ENCODE measurements at regions not wholly inside any gene's neighbourhood (a gene's known extent, or its start where the extent isn't known, plus 50 kb on each side); places are given as distances from the start of the nearest gene placed in this dataset.

- TF ChIP-seq CTCF (IDR thresholded peaks at IDR 0.05; ENCODE audit: extremely low read depth, missing control alignments) = no peak
- no peak for DNase-seq (ENCODE audit: low spot score)
These were observed 105.2 kb upstream of the PALMD start for GRCh38 chr1:99540744-99541143.

- no peak for DNase-seq (ENCODE audit: low spot score)
- no peak for TF ChIP-seq CTCF (IDR thresholded peaks at IDR 0.05; ENCODE audit: extremely low read depth, missing control alignments)
These were observed 101.6 kb upstream of the PALMD start for GRCh38 chr1:99544328-99544727.

GRCh38 chr1:99546432-99547416 is 99.2 kb upstream of the PALMD start:
- TF ChIP-seq CTCF (IDR thresholded peaks at IDR 0.05; ENCODE audit: extremely low read depth, missing control alignments) = no peak
- DNase-seq (ENCODE audit: low spot score) = no peak

GRCh38 chr1:99548943-99549605 is 96.8 kb upstream of the PALMD start:
- DNase-seq (ENCODE audit: low spot score) = no peak
- no peak for TF ChIP-seq CTCF (IDR thresholded peaks at IDR 0.05; ENCODE audit: extremely low read depth, missing control alignments)

GRCh38 chr1:99550198-99550597 is 95.7 kb upstream of the PALMD start:
- no peak for TF ChIP-seq CTCF (IDR thresholded peaks at IDR 0.05; ENCODE audit: extremely low read depth, missing control alignments)
- no peak for DNase-seq (ENCODE audit: low spot score)

GRCh38 chr1:99551812-99552614 is 93.9 kb upstream of the PALMD start:
- DNase-seq (ENCODE audit: low spot score) = no peak
- TF ChIP-seq CTCF (IDR thresholded peaks at IDR 0.05; ENCODE audit: extremely low read depth, missing control alignments) = no peak

All from GM20000 (cell line).